GM23338 (cell line): ENCODE measurements at regions not wholly inside any gene's neighbourhood (a gene's known extent, or its start where the extent isn't known, plus 50 kb on each side); places are given as distances from the start of the nearest gene placed in this dataset.

Source experiments
- ATAC-seq: fragments of 200-7000 bp; cut with Tn5 transposase; 3 replicates; pipeline ENCODE4 v1.9.1; 2020
- DNase-seq: peaks from one replicate; pipeline ENCODE4 v3.0.0-alpha.2; 2015; ENCODE audit warnings: low spot score
- H2AFZ ChIP-seq: fragments of 200-600 bp; sonication (generic); 2 replicates; pipeline ENCODE4 v1.8.0; 2016; ENCODE audit warnings: antibody characterized with exemption, mild to moderate bottlenecking, moderate library complexity
- H3F3A ChIP-seq: fragments of 200-600 bp; sonication (generic); replicated peaks from 2 replicates; pipeline ENCODE4 v1.8.0; 2017; ENCODE audit warnings: antibody characterized with exemption, mixed run types, low read depth
- H3K27ac ChIP-seq: fragments of 200-600 bp; sonication (generic); 2 replicates; pipeline ENCODE4 v1.6.1; 2016; ENCODE audit warnings: low read depth
- H3K27me3 ChIP-seq: fragments of 200-600 bp; sonication (generic); 2 replicates; pipeline ENCODE4 v1.8.0; 2016; ENCODE audit warnings: mild to moderate bottlenecking, mixed run types, moderate library complexity; ENCODE audit not compliant: insufficient read depth
- H3K36me3 ChIP-seq: fragments of 200-600 bp; sonication (generic); 2 replicates; pipeline ENCODE4 v1.8.0; 2016; ENCODE audit warnings: mild to moderate bottlenecking; ENCODE audit not compliant: insufficient read depth
- H3K4me1 ChIP-seq: fragments of 200-600 bp; sonication (generic); 2 replicates; pipeline ENCODE4 v1.8.0; 2016; ENCODE audit warnings: mild to moderate bottlenecking, moderate library complexity; ENCODE audit not compliant: insufficient read depth
- H3K4me2 ChIP-seq: fragments of 200-600 bp; sonication (generic); 2 replicates; pipeline ENCODE4 v1.7.1; 2017; ENCODE audit warnings: mixed run types
- H3K4me3 ChIP-seq: fragments of 200-600 bp; sonication (generic); 2 replicates; pipeline ENCODE4 v1.6.1; 2016; ENCODE audit warnings: mixed run types
- H3K79me2 ChIP-seq: fragments of 200-600 bp; sonication (generic); replicated peaks from 2 replicates; pipeline ENCODE4 v1.8.0; 2017; ENCODE audit warnings: mild to moderate bottlenecking; ENCODE audit not compliant: insufficient read depth
- H3K9me2 ChIP-seq: fragments of 200-600 bp; sonication (generic); 2 replicates; pipeline ENCODE4 v1.8.0; 2017; ENCODE audit not compliant: insufficient read depth
- H4K20me1 ChIP-seq: fragments of 200-600 bp; sonication (generic); replicated peaks from 2 replicates; pipeline ENCODE4 v1.8.0; 2017; ENCODE audit warnings: mild to moderate bottlenecking; ENCODE audit not compliant: insufficient read depth
- H3K27ac Mint-ChIP-seq: 2 replicates; pipeline ENCODE4 v1.8.0; 2020; ENCODE audit warnings: inconsistent platforms, mild to moderate bottlenecking, moderate library complexity, mixed read lengths
- H3K27me3 Mint-ChIP-seq: 3 replicates; pipeline ENCODE4 v1.8.0; 2022; ENCODE audit warnings: low read depth, mild to moderate bottlenecking, moderate library complexity, mixed read lengths, inconsistent platforms; ENCODE audit not compliant: insufficient read depth, poor library complexity
- H3K36me3 Mint-ChIP-seq: 3 replicates; pipeline ENCODE4 v1.8.0; 2021; ENCODE audit warnings: low read depth, mild to moderate bottlenecking, inconsistent platforms, moderate library complexity, mixed read lengths
- H3K4me1 Mint-ChIP-seq: 3 replicates; pipeline ENCODE4 v1.8.0; 2020; ENCODE audit warnings: mild to moderate bottlenecking, inconsistent platforms, mixed read lengths
- H3K4me3 Mint-ChIP-seq: 3 replicates; pipeline ENCODE4 v1.8.0; 2021; ENCODE audit warnings: moderate library complexity, mild to moderate bottlenecking, inconsistent platforms, mixed read lengths
- H3K9me3 Mint-ChIP-seq: 3 replicates; pipeline ENCODE4 v1.8.0; 2020; ENCODE audit warnings: moderate library complexity, mild to moderate bottlenecking, inconsistent platforms, mixed read lengths
- CREB1 ChIP-seq: fragments of 250-450 bp; sonication (Bioruptor Pico); IDR thresholded peaks from 2 replicates; pipeline ENCODE4 v1.5.0; 2020; ENCODE audit warnings: low read depth, mild to moderate bottlenecking, moderate library complexity
- EZH2 ChIP-seq: fragments of 200-600 bp; sonication (generic); IDR thresholded peaks from one replicate; pipeline ENCODE4 v1.8.0; 2017; ENCODE audit warnings: antibody characterized with exemption, mild to moderate bottlenecking, low read depth; ENCODE audit not compliant: unreplicated experiment
- EZH2phosphoT487 ChIP-seq: fragments of 200-600 bp; sonication (generic); IDR thresholded peaks from one replicate; pipeline ENCODE4 v1.8.1; 2018; ENCODE audit warnings: antibody characterized with exemption; ENCODE audit not compliant: unreplicated experiment
- JUNB ChIP-seq: IDR thresholded peaks from one replicate; pipeline ENCODE4 v1.6.1; 2016; ENCODE audit warnings: antibody characterized with exemption; ENCODE audit not compliant: unreplicated experiment
- NANOG ChIP-seq: IDR thresholded peaks from 2 replicates; pipeline ENCODE4 v1.6.1; 2016; ENCODE audit warnings: antibody characterized with exemption, borderline replicate concordance
- POLR2AphosphoS5 ChIP-seq: IDR thresholded peaks from 2 replicates; pipeline ENCODE4 v1.6.1; 2016; ENCODE audit warnings: antibody characterized with exemption, low read depth
- STAT1 ChIP-seq: IDR thresholded peaks from one replicate; pipeline ENCODE4 v1.6.1; 2016; ENCODE audit warnings: antibody characterized with exemption; ENCODE audit not compliant: unreplicated experiment
- ZNF114 ChIP-seq: fragments of 250-450 bp; sonication (Bioruptor Pico); IDR thresholded peaks from 2 replicates; pipeline ENCODE4 v1.5.0; 2020; ENCODE audit warnings: mild to moderate bottlenecking, moderate library complexity
- ZNF331 ChIP-seq: fragments of 250-450 bp; sonication (Bioruptor Pico); IDR thresholded peaks from 2 replicates; pipeline ENCODE4 v1.5.0; 2020; ENCODE audit warnings: low read depth, mild to moderate bottlenecking, moderate library complexity
- TF ChIP-seq, protein P1 (sequence below): fragments of 250-450 bp; sonication (Bioruptor Pico); IDR thresholded peaks from 2 replicates; pipeline ENCODE4 v1.5.0; 2020; ENCODE audit warnings: mild to moderate bottlenecking, moderate library complexity
- TF ChIP-seq, protein P2 (sequence below), 2 experiments: fragments of 200-600 bp in 1 of 2; sonication (generic) in 1 of 2; conservative IDR thresholded peaks; 2 replicates each; pipeline versions ENCODE4 v1.5.1 to v1.6.1; 2016 to 2017; ENCODE audit warnings: antibody characterized with exemption in 2 of 2, low read depth in 2 of 2, mild to moderate bottlenecking in 2 of 2, moderate library complexity in 1 of 2
- TF ChIP-seq, protein P3 (sequence below): IDR thresholded peaks from 2 replicates; pipeline ENCODE4 v1.6.1; 2016; ENCODE audit warnings: antibody characterized with exemption
- TF ChIP-seq, protein P4 (sequence below): IDR thresholded peaks from one replicate; pipeline ENCODE4 v1.6.1; 2018; ENCODE audit warnings: antibody characterized with exemption; ENCODE audit not compliant: unreplicated experiment

DNA sequence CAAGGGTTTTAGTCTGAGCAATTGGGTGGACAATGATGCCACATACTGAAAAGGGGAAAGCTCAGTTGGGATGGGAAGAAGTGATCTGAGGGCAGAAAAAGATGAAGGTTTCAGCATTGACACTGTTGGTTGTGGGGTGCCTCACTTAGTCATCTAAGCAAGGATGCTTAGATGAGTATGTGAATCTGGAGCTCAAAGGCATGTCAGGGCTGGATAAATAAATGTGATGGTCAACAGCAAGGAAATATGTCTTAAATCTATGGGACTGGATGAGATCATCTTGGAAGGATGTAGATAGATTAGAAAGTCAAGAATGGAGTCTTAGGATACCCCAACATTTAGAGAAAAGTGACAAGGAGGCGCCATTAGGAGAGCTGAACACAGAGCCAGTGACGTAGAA is 114.6 kb downstream of the ZBTB18 start:
- Histone ChIP-seq H3K27ac (no peak overlapping the region), H3K4me2 (no peak overlapping the region), H4K20me1 (no peaks in the 10 kb centered on the region), H3K4me1 (peaks cover 20% of the 10 kb centered on the region), H3F3A (no peaks in the 10 kb centered on the region), H3K27me3 (no peaks in the 10 kb centered on the region), H2AFZ (no peak overlapping the region), H3K79me2 (no peaks in the 10 kb centered on the region), H3K36me3 (no peaks in the 10 kb centered on the region), H3K4me3 (no peak overlapping the region), H3K9me2 (peaks cover 22% of the 10 kb centered on the region; the same call in 1 of the 2 replicates)
- H3K27ac Mint-ChIP-seq, result no peak overlapping the region
- H3K36me3 Mint-ChIP-seq, result peaks cover 2% of the 10 kb centered on the region; the same call in 1 of the 3 replicates
- ATAC-seq (no peak), DNase-seq (no peak)
- H3K4me1 Mint-ChIP-seq, result peaks cover 12% of the 10 kb centered on the region
- H3K9me3 Mint-ChIP-seq, result no peaks in the 10 kb centered on the region
- TF ChIP-seq EZH2 (no peak), ZNF331 (CRISPR knock-in tag) (no peak), EZH2phosphoT487 (no peak), CREB1 (no peak), STAT1 (no peak), ZNF114 (CRISPR knock-in tag) (no peak), JUNB (no peak), POLR2AphosphoS5 (no peak), NANOG (no peak)
- TF ChIP-seq, protein P1, sequence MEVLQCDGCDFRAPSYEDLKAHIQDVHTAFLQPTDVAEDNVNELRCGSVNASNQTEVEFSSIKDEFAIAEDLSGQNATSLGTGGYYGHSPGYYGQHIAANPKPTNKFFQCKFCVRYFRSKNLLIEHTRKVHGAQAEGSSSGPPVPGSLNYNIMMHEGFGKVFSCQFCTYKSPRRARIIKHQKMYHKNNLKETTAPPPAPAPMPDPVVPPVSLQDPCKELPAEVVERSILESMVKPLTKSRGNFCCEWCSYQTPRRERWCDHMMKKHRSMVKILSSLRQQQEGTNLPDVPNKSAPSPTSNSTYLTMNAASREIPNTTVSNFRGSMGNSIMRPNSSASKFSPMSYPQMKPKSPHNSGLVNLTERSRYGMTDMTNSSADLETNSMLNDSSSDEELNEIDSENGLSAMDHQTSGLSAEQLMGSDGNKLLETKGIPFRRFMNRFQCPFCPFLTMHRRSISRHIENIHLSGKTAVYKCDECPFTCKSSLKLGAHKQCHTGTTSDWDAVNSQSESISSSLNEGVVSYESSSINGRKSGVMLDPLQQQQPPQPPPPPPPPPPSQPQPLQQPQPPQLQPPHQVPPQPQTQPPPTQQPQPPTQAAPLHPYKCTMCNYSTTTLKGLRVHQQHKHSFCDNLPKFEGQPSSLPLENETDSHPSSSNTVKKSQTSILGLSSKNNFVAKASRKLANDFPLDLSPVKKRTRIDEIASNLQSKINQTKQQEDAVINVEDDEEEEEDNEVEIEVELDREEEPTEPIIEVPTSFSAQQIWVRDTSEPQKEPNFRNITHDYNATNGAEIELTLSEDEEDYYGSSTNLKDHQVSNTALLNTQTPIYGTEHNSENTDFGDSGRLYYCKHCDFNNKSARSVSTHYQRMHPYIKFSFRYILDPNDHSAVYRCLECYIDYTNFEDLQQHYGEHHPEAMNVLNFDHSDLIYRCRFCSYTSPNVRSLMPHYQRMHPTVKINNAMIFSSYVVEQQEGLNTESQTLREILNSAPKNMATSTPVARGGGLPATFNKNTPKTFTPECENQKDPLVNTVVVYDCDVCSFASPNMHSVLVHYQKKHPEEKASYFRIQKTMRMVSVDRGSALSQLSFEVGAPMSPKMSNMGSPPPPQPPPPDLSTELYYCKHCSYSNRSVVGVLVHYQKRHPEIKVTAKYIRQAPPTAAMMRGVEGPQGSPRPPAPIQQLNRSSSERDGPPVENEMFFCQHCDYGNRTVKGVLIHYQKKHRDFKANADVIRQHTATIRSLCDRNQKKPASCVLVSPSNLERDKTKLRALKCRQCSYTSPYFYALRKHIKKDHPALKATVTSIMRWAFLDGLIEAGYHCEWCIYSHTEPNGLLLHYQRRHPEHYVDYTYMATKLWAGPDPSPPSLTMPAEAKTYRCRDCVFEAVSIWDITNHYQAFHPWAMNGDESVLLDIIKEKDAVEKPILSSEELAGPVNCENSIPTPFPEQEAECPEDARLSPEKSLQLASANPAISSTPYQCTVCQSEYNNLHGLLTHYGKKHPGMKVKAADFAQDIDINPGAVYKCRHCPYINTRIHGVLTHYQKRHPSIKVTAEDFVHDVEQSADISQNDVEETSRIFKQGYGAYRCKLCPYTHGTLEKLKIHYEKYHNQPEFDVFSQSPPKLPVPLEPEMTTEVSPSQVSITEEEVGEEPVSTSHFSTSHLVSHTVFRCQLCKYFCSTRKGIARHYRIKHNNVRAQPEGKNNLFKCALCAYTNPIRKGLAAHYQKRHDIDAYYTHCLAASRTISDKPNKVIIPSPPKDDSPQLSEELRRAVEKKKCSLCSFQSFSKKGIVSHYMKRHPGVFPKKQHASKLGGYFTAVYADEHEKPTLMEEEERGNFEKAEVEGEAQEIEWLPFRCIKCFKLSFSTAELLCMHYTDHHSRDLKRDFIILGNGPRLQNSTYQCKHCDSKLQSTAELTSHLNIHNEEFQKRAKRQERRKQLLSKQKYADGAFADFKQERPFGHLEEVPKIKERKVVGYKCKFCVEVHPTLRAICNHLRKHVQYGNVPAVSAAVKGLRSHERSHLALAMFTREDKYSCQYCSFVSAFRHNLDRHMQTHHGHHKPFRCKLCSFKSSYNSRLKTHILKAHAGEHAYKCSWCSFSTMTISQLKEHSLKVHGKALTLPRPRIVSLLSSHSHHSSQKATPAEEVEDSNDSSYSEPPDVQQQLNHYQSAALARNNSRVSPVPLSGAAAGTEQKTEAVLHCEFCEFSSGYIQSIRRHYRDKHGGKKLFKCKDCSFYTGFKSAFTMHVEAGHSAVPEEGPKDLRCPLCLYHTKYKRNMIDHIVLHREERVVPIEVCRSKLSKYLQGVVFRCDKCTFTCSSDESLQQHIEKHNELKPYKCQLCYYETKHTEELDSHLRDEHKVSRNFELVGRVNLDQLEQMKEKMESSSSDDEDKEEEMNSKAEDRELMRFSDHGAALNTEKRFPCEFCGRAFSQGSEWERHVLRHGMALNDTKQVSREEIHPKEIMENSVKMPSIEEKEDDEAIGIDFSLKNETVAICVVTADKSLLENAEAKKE (CRISPR knock-in tag), result no peak
- TF ChIP-seq, protein P2, sequence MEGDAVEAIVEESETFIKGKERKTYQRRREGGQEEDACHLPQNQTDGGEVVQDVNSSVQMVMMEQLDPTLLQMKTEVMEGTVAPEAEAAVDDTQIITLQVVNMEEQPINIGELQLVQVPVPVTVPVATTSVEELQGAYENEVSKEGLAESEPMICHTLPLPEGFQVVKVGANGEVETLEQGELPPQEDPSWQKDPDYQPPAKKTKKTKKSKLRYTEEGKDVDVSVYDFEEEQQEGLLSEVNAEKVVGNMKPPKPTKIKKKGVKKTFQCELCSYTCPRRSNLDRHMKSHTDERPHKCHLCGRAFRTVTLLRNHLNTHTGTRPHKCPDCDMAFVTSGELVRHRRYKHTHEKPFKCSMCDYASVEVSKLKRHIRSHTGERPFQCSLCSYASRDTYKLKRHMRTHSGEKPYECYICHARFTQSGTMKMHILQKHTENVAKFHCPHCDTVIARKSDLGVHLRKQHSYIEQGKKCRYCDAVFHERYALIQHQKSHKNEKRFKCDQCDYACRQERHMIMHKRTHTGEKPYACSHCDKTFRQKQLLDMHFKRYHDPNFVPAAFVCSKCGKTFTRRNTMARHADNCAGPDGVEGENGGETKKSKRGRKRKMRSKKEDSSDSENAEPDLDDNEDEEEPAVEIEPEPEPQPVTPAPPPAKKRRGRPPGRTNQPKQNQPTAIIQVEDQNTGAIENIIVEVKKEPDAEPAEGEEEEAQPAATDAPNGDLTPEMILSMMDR (conservative IDR thresholded peaks at IDR 0.05; ENCODE audit: low read depth in 2 of 2), result no peak
- TF ChIP-seq, protein P3, sequence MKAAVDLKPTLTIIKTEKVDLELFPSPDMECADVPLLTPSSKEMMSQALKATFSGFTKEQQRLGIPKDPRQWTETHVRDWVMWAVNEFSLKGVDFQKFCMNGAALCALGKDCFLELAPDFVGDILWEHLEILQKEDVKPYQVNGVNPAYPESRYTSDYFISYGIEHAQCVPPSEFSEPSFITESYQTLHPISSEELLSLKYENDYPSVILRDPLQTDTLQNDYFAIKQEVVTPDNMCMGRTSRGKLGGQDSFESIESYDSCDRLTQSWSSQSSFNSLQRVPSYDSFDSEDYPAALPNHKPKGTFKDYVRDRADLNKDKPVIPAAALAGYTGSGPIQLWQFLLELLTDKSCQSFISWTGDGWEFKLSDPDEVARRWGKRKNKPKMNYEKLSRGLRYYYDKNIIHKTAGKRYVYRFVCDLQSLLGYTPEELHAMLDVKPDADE, result no peak
- TF ChIP-seq, protein P4, sequence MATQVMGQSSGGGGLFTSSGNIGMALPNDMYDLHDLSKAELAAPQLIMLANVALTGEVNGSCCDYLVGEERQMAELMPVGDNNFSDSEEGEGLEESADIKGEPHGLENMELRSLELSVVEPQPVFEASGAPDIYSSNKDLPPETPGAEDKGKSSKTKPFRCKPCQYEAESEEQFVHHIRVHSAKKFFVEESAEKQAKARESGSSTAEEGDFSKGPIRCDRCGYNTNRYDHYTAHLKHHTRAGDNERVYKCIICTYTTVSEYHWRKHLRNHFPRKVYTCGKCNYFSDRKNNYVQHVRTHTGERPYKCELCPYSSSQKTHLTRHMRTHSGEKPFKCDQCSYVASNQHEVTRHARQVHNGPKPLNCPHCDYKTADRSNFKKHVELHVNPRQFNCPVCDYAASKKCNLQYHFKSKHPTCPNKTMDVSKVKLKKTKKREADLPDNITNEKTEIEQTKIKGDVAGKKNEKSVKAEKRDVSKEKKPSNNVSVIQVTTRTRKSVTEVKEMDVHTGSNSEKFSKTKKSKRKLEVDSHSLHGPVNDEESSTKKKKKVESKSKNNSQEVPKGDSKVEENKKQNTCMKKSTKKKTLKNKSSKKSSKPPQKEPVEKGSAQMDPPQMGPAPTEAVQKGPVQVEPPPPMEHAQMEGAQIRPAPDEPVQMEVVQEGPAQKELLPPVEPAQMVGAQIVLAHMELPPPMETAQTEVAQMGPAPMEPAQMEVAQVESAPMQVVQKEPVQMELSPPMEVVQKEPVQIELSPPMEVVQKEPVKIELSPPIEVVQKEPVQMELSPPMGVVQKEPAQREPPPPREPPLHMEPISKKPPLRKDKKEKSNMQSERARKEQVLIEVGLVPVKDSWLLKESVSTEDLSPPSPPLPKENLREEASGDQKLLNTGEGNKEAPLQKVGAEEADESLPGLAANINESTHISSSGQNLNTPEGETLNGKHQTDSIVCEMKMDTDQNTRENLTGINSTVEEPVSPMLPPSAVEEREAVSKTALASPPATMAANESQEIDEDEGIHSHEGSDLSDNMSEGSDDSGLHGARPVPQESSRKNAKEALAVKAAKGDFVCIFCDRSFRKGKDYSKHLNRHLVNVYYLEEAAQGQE, result no peak
- no peaks in the 10 kb centered on the region for H3K27me3 Mint-ChIP-seq
- no peak overlapping the region for H3K4me3 Mint-ChIP-seq
